ENCODE measurements at regions not wholly inside any gene's neighbourhood (a gene's known extent, or its start where the extent isn't known, plus 50 kb on each side); places are given as distances from the start of the nearest gene placed in this dataset.

- TF ChIP-seq ZBTB33 (IDR thresholded peaks at IDR 0.05) (no peak), ATF3 (IDR thresholded peaks at IDR 0.05) (no peak), NR2F2 (IDR thresholded peaks at IDR 0.05) (no peak), RAD21 (IDR thresholded peaks at IDR 0.05) (no peak), FOXA2 (IDR thresholded peaks at IDR 0.05) (no peak), EGR1 (IDR thresholded peaks at IDR 0.05; ENCODE audit: low read depth in 2 of 2) (no peak), HNF4G (IDR thresholded peaks at IDR 0.05) (no peak), FOXA1 (IDR thresholded peaks at IDR 0.05) (no peak)
These were observed 908.0 kb upstream of the COX7C start (continued) for GRCh38 chr5:85709728-85710127.

- H3K36me3 ChIP-seq (ENCODE audit: control insufficient read depth in 4 of 4, insufficient read depth in 3 of 4, low read depth in 1 of 4, low read length in 3 of 4): no peaks in the 10 kb centered on the region
- no peaks in the 10 kb centered on the region for H3K9me3 ChIP-seq (ENCODE audit: control insufficient read depth in 4 of 4, low read length in 3 of 4)
- TF ChIP-seq NR2F2 (IDR thresholded peaks at IDR 0.05): no peak
- TF ChIP-seq FOXA1 (IDR thresholded peaks at IDR 0.05): no peak
- peak; percentile 48 to 76 for TF ChIP-seq HNF4A (conservative IDR thresholded peaks at IDR 0.05)
- TF ChIP-seq RAD21 (IDR thresholded peaks at IDR 0.05): peak; percentile 33 to 36
- peak in 1 of 2 donors; percentile 46 for TF ChIP-seq EGR1 (IDR thresholded peaks at IDR 0.05; ENCODE audit: low read depth in 2 of 2)
- TF ChIP-seq JUND (IDR thresholded peaks at IDR 0.05): peak; percentile 95 to 97
- TF ChIP-seq GABPA (IDR thresholded peaks at IDR 0.05 in 1 of 2, conservative IDR thresholded peaks at IDR 0.05 in 1 of 2): no peak
- TF ChIP-seq FOXA2 (IDR thresholded peaks at IDR 0.05): no peak
- peak; percentile 89 for TF ChIP-seq ATF3 (IDR thresholded peaks at IDR 0.05)
- peak; percentile 75 for TF ChIP-seq TAF1 (conservative IDR thresholded peaks at IDR 0.05)
- TF ChIP-seq ZBTB33 (IDR thresholded peaks at IDR 0.05): peak; percentile 27
- peak; percentile 50 to 55 for TF ChIP-seq RXRA (IDR thresholded peaks at IDR 0.05)
- TF ChIP-seq YY1 (IDR thresholded peaks at IDR 0.05): peak; percentile 60
- peak; percentile 93 for TF ChIP-seq SP1 (IDR thresholded peaks at IDR 0.05)
- no peak for TF ChIP-seq CTCF (IDR thresholded peaks at IDR 0.05; ENCODE audit: low read depth, low read length, missing input control)
- TF ChIP-seq MAX (IDR thresholded peaks at IDR 0.05): peak; percentile 33
- peak; percentile 85 for TF ChIP-seq REST (IDR thresholded peaks at IDR 0.05)
- TF ChIP-seq HNF4G (IDR thresholded peaks at IDR 0.05): no peak
- WGBS: 31% methylated on average over 8 of the region's 8 CpGs
- peaks cover 0 to 12% (median 3%) of the 10 kb centered on the region in 4 donors for H3K4me1 ChIP-seq (ENCODE audit: control insufficient read depth in 4 of 4, insufficient read depth in 4 of 4, low read length in 3 of 4)
- H3K27ac ChIP-seq (ENCODE audit: low read depth in 1 of 2, low read length in 2 of 2): peak overlapping the region; percentile 85 to 95
- DNase-seq (ENCODE audit: low spot score): no peak
- no peaks in the 10 kb centered on the region for H3K27me3 ChIP-seq (ENCODE audit: control insufficient read depth in 4 of 4, insufficient read depth in 4 of 4, low read length in 3 of 4)
- H3K4me3 ChIP-seq (ENCODE audit: low read depth in 1 of 3, low read length in 3 of 3): peak overlapping the region; percentile 2 to 29 (median 15)
- H3K9ac ChIP-seq (ENCODE audit: low read depth in 1 of 2, low read length in 2 of 2): peak overlapping the region in 1 of 2 donors; percentile 63
These were observed 901.2 kb upstream of the COX7C start for GRCh38 chr5:85716344-85717202.

All from liver (tissue), 8 donors.